CD4-positive, alpha-beta T cell treated with Interferon alpha-2 for 1 hour (primary cell): ENCODE measurements at regions not wholly inside any gene's neighbourhood (a gene's known extent, or its start where the extent isn't known, plus 50 kb on each side); places are given as distances from the start of the nearest gene placed in this dataset.
"Not testable (repeated sequence)": the region's sequence is repeated elsewhere in the genome, so short reads cannot be mapped to it uniquely, and the experiment has no call there.

Experiments used
- DNase-seq, 2 donors: peaks; one replicate each; pipeline ENCODE4 v3.0.0-alpha.2; 2020 to 2022

GRCh38 chr3:20370273-20371063 lies 184.5 kb upstream of the SGO1 start:
- DNase-seq: not testable (repeated sequence)

GRCh38 chr3:20361000-20361399 lies 175.0 kb upstream of the SGO1 start:
- no peak for DNase-seq

GRCh38 chr3:20353286-20353685 lies 167.3 kb upstream of the SGO1 start:
- DNase-seq: no peak

GRCh38 chr3:20352546-20353179 lies 166.7 kb upstream of the SGO1 start:
- DNase-seq: no peak

GRCh38 chr3:20350449-20350848 lies 164.4 kb upstream of the SGO1 start:
- DNase-seq: no peak

- no peak for DNase-seq
These were observed 160.9 kb upstream of the SGO1 start for GRCh38 chr3:20346916-20347315.

GRCh38 chr3:20346369-20346768 lies 160.4 kb upstream of the SGO1 start:
- DNase-seq: no peak

GRCh38 chr3:20344400-20344959 lies 158.5 kb upstream of the SGO1 start:
- DNase-seq: no peak

- DNase-seq: no peak
These were observed 157.8 kb upstream of the SGO1 start for GRCh38 chr3:20343790-20344189.

- peak; percentile 35 to 67 for DNase-seq
These were observed 154.4 kb upstream of the SGO1 start for GRCh38 chr3:20340324-20340928.

GRCh38 chr3:20336572-20336971 lies 150.6 kb upstream of the SGO1 start:
- DNase-seq: no peak

- no peak for DNase-seq
These were observed 148.8 kb upstream of the SGO1 start for GRCh38 chr3:20334842-20335241.

- no peak for DNase-seq
These were observed 141.9 kb upstream of the SGO1 start for GRCh38 chr3:20327889-20328288.

GRCh38 chr3:20326541-20326940 lies 140.5 kb upstream of the SGO1 start:
- DNase-seq: no peak

GRCh38 chr3:20325563-20325962 lies 139.6 kb upstream of the SGO1 start:
- DNase-seq: no peak

- DNase-seq: no peak
These were observed 138.9 kb upstream of the SGO1 start for GRCh38 chr3:20324664-20325478.

- DNase-seq: no peak
These were observed 137.4 kb upstream of the SGO1 start for GRCh38 chr3:20323307-20323927.

- DNase-seq: no peak
These were observed 136.1 kb upstream of the SGO1 start for GRCh38 chr3:20322085-20322484.

GRCh38 chr3:20321391-20322047 lies 135.5 kb upstream of the SGO1 start:
- no peak for DNase-seq

- DNase-seq: no peak
These were observed 134.5 kb upstream of the SGO1 start for GRCh38 chr3:20320489-20320888.

- DNase-seq: no peak
These were observed 133.5 kb upstream of the SGO1 start for GRCh38 chr3:20319551-20319950.

GRCh38 chr3:20317616-20318015 lies 131.6 kb upstream of the SGO1 start:
- DNase-seq: no peak
